Coronary artery (tissue), 2 donors: ENCODE measurements at regions not wholly inside any gene's neighbourhood (a gene's known extent, or its start where the extent isn't known, plus 50 kb on each side); places are given as distances from the start of the nearest gene placed in this dataset.

Source experiments
- DNase-seq: peaks from one replicate; pipeline ENCODE4 v3.0.0-alpha.2; 2017; ENCODE audit warnings: low spot score
- H3K27ac ChIP-seq, 2 donors: fragments of 200-600 bp; sonication (generic); one replicate each; pipeline ENCODE4 v1.5.1; 2016 to 2019
- H3K4me3 ChIP-seq: fragments of 200-600 bp; sonication (generic); 2 replicates; pipeline ENCODE4 v1.5.1; 2016; ENCODE audit warnings: mild to moderate bottlenecking, moderate library complexity
- CTCF ChIP-seq: fragments of 200-600 bp; sonication (generic); IDR thresholded peaks from one replicate; pipeline ENCODE4 v1.5.1; 2019; ENCODE audit warnings: antibody characterized with exemption

GRCh38 chr13:74977498-74977897, 504.5 kb downstream of the TBC1D4 start:
- Histone ChIP-seq H3K27ac (no peak overlapping the region), H3K4me3 (no peak overlapping the region)
- DNase-seq: no peak
- TF ChIP-seq CTCF: no peak

GRCh38 chr13:74975111-74975510, 506.9 kb downstream of the TBC1D4 start:
- TF ChIP-seq CTCF: no peak
- no peak overlapping the region for H3K4me3 ChIP-seq
- no peak for DNase-seq
- no peak overlapping the region for H3K27ac ChIP-seq

DNA sequence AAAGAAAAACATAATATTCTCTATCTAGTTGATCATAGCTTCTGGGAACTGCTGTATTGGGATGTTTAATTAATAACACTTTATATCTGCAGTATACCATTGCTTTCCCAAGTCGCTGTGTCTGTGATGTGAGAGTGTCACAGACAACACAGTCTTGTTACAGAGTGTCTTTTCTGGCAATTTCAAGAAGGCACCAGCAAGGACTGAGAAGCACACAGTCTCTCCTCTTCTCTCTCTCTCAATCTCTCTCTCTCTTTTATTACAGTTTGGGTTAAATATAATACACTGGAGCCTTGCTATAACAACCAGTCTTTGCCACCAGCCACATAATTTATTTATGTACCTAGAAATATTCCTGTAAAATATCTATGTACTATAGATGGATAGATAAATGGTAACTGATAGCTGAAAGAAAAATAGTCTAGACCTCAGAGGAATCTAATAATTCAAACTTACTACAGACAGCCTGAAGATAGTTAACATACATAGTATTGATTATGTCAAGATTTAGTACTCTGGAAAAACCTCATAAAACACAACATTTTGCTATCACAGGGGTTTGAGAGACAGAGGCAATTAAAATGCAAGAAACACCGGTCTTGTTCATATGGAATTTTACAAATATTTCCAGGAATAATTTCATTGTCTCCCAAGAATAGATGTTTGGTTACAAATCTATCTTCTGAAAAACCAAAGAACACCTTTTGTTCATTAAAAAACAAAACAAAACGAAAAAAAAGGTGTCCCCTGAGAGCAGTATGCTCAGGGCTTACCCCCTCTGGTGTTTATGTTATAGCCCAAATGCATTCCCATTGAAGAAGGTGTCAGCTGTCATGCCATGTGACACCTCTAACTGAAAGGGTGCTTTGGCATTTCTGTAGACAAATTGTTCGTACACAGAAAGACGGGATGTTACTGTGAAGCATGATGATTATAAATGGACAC, 507.8 kb downstream of the TBC1D4 start:
- no peak for TF ChIP-seq CTCF

DNA sequence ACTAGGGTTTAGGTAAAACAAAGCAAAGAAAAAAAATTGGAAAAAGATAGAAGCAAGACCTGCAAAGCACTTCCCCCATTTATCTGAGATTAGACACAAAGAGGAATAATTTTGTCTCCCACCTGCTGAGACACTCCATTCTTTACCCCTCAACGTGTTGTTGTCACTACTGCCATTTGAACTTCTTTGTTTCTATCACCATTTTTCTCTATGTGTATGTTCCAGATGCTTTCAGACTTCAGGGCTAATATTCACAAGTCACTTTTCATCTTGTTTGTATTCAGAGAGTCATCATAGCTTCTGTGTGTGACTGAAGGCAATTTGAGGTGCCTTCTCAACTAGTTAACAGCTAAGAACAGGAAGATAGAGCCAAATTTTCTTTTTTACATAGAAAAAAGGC, 512.5 kb downstream of the TBC1D4 start:
- DNase-seq: no peak
- H3K27ac ChIP-seq: no peak overlapping the region
- H3K4me3 ChIP-seq: no peak overlapping the region
- TF ChIP-seq CTCF: no peak

More for the DNA sequence above, 507.8 kb downstream of the TBC1D4 start:
- no peak for DNase-seq
- Histone ChIP-seq H3K27ac (no peak overlapping the region), H3K4me3 (no peak overlapping the region)

GRCh38 chr13:74966814-74967424, 515.0 kb downstream of the TBC1D4 start:
- no peak for DNase-seq
- H3K4me3 ChIP-seq: no peak overlapping the region
- no peak overlapping the region for H3K27ac ChIP-seq
- TF ChIP-seq CTCF: no peak

- Histone ChIP-seq H3K27ac (no peak overlapping the region), H3K4me3 (no peak overlapping the region)
- no peak for DNase-seq
- TF ChIP-seq CTCF: no peak
Measured at GRCh38 chr13:74966275-74966674, 515.7 kb downstream of the TBC1D4 start.
